ENCODE measurements at regions not wholly inside any gene's neighbourhood (a gene's known extent, or its start where the extent isn't known, plus 50 kb on each side); places are given as distances from the start of the nearest gene placed in this dataset.

DNA sequence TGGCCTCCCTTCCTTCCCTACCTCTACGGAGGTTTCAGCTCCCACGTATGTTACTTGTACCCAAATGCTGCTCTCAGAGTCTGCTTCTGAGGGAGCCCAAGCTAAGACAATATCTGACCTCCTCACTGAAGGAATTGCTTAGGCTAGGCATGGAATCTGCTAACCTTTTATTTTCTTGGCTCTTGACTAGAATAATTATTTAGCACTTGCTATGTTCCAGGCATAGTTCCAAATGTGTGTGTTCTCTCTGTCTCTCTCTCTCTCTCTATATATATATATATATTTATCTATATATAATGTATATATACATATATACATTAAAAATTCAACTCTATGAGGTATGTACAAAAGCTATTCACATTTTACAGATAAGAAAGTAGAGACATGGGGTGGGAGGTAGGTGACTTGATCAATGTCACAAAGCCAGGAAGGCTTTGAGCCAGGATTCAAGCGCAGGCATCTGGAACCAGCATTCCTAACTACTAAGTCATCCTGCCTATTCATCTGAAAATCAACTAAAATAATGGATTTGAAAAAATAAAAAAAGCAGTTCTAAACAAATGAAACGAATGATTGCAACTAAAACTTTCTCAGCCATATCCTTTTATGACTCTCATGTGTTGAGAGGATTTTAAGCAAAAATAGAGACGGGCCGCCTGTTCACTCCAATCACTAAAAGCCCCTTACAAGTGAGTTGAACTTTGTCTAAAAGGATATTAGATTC is 189.7 kb upstream of the JAG1 start:
- DNase-seq (ENCODE audit: low read depth) = peak; percentile 81

DNA sequence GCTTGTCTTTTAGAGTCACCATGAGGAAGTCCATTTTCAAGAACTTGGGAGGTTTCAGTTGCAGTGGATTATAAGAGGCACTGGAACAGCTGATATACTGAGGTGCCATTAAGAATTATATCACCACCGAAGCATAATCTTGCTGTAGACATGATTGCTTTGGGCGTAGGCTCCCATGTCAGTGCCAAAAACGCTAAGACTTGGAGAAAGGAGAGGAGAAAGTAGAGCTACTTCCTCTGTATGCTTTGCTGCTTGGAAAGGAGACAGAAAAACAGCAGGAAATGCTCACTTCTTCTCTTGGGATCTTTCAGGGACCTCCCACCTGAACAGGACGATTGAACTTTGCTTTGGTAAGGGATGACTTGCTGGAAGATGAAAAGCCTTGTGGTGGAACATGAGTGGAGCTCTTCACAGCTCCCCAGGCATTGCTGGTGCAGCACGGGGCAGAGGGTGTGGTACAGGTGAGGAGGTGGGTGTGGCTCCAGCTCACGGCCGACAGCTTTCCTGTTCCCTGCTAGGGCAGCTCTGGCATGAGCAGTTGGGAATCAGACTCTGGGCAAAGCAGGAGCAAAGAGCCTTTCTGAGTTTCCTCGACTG is 190.4 kb upstream of the JAG1 start:
- no peak for DNase-seq (ENCODE audit: low read depth)

DNA sequence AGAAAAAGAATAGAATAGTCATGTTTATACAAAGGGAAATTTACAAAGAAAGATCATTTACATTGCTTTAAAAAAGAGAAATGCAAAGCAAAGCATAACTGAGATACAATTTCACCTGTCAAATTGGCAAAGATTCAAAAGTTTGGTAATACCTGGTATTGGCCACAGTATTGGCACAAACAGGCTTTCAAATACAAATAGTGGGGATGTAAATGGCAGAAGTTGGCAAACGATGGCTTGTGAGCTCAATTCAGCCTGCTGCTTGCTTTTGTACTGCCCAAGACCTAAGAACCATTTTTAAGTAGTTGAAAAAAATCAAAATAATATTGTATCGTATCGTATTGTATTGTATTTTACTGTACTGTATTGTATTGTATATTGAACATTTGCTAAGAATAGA is 194.5 kb upstream of the JAG1 start:
- no peak for DNase-seq (ENCODE audit: low read depth)

DNA sequence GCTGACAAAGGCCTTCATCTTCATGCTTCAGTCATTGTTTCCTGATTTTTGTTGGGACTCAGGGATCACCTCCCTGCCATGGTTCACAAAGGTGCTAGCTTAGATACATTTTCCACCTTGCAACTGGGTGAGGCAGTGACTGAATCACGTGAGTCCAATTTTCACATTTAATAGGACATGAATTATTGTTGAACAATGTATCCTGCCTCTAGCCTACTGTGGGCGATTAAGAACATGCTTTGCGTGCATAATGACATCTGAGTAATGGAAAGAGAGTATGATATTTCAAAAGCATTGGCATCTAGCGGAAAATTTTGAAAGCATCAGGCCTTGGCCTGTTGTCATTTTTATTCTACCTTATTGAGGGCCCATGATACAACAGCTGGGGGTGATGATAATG is 199.2 kb upstream of the JAG1 start:
- no peak for DNase-seq (ENCODE audit: low read depth)

DNA sequence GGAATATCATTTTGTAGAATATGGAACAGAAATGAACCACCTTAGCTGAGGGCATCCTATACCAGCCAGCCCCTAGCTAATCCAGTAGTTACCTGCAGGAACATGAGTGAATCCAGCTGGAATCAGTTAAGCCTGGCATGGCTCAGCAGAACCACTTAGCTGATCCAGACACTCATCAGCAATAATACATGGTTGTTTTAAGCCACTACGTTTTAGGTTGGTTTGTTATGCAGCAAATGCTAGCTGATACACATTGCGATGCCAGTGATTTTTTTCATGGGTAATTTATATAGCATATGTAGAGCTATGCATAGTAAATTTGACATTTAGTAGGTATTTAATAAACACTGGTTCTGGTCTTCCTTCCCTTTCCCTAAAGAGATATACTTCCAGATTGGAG is 201.9 kb upstream of the JAG1 start:
- no peak for DNase-seq (ENCODE audit: low read depth)

DNA sequence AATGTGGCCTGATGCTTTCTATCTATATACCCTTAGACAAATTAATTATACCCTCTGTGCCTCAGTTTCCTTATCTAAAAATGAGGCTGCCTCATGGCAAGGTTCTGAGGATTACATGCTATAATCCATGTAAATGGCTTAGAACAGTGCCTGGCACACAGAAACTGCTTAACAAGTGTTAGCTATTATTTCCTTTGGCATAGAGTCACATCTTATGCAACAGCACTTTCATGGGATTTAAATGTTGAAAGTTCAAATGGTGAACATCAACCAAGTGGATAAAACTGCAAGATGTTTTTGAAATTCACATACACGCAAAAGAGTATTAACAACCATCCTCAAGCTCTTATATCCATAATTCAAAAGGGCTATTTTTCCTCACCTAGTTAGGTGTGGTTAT is 202.8 kb upstream of the JAG1 start:
- DNase-seq (ENCODE audit: low read depth) = peak; percentile 17

DNA sequence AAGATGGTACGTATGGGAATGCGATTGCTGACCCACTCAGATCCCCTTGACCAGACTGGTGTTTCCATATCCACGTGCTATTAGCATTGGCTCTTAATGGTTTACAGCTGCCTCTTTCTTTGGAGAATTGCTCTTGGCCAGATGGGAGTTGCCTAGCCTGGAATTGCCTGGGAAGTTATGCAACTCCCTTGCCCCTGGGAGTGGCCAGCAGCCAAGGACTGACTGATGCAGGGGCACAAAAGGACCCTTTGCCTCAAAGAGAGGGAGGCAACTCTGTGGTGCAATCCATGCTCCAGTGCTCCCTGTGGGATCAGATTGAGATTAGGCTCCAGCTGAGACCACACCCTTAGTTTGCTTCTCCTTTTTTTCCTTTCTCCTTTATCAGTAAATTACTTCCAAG is 203.5 kb upstream of the JAG1 start:
- peak; percentile 5 for DNase-seq (ENCODE audit: low read depth)

DNA sequence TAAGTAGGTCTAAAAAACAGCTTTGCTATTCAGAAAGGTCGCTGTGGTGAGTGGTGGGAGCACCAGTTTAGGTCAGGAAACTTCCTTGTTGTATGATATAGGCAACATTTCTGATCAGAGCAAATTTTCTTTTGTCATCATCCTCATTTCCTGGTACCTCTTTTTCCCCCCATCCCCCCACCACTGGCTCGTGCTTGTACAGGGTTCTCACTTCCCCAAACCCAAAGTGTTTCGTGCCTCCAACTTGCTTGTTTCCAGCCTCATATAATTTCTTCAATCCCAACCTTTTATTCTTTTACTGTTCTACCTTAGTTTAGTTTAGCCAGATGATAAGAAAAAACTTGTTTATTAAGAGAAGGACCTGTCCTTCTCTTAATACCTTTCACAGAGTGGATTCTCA is 209.4 kb upstream of the JAG1 start:
- no peak for DNase-seq (ENCODE audit: low read depth)

DNA sequence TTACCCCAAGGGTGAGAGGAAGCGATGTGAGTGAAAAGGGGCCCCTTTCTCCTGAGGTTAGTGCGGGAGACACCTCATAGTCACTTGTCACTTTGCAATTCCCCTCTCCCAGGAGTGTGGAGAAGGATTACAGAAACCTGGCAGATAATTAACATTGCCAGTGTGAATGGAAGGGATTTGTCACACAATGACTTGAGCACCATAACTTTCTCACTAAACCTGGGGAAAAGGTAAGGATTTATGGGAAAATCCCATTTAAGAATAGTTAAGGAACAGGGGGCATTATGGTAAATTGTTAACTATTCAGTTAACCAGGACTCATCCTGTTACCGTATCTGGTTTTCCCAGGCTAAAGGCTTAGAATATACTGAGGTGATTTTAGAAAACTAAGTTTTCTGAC is 219.5 kb upstream of the JAG1 start:
- no peak for DNase-seq (ENCODE audit: low read depth)

DNA sequence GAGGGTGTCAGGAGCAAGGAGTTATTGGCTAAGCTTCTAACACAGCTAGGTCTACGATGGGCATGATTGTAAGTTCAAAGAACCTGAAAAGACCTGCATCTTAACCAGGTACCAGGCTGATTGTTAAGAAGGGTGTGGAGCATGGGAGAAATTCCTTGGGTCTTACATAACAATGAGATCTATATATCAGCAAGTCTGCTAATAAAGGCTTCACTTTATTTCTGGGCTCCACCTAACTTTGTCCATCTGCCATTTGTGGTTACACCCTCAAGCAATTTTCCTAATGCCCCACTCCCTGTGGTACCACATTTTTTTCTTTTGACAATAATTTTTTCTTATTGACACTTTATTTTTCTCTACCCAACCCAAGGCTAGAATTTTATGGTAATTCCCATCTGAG is 223.5 kb upstream of the JAG1 start:
- no peak for DNase-seq (ENCODE audit: low read depth)

DNA sequence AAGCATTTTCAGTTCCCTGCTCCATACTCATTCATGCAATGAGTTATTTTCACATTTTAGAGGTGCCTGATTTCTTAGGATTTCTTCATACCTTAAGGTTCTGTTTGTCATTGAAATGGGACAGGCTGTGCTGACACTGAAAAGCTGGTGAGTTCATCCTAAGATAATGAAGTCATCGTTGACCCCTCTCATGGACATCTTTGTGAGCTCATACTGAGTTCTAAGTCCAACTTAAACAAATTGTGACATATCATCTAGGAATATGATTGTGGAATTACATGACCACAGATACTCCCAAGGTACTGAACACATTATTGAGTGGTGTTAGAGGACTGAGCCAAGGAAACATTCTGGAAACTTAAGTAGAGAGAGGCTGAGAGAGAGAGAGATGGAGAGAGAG is 224.8 kb upstream of the JAG1 start:
- DNase-seq (ENCODE audit: low read depth) = no peak

DNA sequence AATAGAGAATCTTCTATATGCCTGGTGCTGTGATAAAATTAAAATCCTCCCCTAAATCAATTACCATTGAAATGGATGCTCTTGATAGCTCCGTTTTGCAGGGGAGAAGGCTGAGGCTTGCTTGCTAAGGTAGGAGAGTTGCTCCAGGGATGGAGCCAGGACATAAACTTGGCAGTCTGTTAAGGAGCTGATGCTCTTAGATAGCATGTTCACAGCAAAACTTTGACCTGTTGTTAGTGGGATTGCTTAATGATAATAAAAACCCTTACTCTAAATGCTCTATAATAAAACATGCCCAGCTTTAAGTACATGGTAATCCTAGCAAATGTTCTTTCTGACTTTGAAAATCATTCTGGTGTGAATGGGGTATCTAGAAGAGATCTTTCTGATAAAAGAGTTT is 228.4 kb upstream of the JAG1 start:
- DNase-seq (ENCODE audit: low read depth) = no peak

DNA sequence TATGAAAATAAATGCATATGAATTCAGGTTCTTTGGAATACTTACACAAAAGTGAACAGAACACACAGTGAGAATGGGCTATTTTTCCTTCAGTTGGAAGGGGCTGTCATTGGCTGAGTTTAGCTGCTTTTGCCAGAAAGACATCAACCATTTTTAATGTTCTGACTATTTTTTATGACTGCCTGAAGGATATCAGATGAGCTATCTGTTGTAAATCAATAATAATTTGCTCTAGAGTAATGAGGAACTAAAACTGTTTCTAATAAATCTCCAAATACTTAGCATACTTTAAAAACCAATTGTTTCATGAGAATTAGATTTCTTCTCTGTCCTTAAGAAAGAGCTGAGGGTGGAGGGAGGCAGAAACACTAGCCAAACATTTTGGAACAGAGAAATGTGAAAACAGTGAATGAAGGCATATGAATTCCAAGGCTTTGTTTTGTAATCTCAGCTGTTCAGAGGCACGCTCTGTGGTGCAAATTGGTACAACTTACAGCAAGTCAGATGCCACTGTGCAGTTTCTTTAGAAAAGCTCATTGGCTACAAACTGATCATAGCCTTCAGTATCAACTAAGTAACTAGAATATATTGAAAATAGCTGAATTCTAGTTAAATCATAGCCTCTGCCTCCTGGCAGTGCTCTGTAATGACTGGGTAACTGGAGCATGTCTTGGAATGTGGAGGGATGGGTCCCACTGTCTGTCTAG is 228.9 kb upstream of the JAG1 start:
- peak; percentile 71 for DNase-seq (ENCODE audit: low read depth)

DNA sequence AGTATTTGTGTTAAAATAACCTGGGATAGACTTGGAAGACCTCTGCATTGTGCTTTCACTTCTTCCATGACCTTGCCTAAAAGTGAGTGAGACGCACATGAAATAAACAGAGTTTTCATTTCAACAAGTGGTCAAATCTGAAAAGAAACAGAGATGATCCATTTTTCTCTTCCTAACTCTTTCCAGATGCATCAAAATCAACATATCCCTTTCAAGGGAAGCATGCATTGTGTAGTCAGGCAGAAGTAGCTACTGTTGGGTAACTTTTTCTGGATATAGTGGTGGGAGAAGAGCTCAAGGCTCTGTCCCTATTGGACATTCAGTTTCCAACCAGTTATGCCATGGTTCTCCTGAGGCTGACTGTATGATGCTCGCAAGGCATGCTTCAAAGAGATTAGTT is 233.0 kb upstream of the JAG1 start:
- no peak for DNase-seq (ENCODE audit: low read depth)

DNA sequence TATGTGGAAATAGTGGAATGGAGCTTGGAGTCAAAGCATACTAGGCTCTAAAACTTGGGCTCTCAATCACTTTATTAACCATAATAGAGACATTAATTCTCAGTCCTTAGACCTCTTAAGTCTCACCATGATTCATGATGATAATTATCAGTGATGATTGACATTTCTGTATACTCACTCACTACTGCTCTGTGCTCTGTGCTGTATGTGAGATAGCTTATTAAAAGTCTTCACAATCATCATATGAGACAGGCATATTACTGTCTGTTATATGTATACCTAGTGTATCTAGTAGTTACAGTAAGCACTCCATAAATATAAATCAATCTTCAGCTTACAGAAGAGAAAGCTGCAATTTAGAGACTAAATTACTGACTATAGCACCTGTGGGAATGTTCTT is 236.0 kb upstream of the JAG1 start:
- DNase-seq (ENCODE audit: low read depth) = no peak

DNA sequence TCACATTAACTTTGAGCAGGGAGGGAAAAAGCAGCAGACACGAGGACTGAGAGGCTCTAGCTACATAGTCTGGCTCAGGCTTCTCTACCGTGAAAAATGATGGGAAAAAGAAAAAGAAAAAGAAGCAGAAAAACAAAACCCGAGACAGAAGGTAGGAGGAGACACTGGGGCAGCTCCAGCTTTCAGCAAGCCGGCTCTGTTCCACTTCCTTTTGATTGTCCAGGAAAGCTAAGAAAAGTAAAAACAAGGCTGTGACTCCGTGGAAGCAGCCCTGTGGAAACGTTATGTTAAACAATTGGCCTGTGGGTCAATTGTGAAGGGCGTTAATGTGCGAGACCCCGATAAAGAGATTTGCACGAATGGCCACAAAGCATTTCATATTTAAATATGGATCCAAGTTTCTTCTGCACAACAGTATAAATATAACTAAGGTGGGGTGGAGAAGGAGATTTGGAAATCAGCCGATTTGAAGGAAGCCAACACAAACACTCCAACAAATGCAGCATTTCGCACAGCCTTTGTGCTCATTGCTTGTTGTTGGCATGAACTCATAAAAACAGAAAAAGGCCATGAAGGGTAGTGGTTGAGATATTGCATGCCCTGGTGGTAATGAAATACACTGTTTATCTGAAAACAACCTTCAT is 236.9 kb upstream of the JAG1 start:
- no peak for DNase-seq (ENCODE audit: low read depth)

DNA sequence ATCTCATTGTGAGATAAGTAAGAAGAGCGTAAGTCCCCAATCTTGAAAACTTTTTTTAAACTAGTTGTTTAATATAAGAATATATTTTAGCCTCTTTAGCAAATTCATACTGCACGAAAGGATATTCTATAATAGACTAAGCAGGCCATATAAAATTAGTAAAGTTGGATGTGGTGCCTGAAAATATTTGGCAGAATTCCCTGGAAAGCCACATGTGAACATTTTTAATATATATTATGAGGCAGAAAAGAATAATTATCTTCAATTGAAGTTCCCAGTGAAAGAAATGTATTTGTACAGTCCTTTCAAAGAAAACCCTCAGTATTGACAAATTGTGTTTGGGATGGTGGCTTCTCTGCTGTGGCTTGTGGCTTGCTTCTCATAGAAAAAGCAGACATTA is 237.5 kb upstream of the JAG1 start:
- no peak for DNase-seq (ENCODE audit: low read depth)

DNA sequence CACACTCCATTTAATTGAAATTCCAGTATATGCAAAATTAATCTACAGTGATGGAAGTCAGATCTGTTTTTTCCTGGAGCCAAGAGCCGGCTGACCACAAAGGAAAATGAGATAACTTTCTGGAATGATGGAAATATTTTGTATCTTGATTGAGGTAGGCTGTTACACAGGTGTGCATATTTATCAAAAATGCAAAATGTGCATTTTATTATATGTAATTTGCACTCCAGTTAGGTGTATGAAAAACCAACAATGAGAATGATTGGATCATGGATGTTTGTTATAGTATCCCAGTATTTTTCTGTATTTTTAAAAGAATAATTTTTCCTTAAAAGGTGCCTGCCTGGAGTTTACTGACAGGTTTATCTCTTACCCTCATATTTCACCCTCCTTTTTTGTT is 242.0 kb upstream of the JAG1 start:
- no peak for DNase-seq (ENCODE audit: low read depth)

DNA sequence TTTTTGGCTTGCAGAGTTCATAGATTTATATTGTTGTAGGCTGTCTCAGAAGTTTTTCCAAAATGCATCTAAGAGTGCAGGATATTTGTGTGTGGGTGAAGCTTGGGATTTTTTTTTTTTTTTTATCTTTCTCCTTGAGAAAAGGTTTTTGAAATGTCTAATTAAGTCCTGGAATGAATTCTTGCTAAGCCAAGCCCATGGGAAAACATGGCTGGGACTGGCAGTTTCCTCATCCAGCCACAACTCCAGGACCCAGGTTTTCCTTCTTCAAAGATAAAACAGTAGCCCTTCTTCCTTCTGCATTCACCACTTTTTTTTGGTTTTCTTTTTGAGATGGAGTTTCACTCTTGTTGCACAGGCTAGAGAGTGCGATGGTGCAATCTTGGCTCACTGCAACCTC is 242.5 kb upstream of the JAG1 start:
- peak; percentile 36 for DNase-seq (ENCODE audit: low read depth)

DNA sequence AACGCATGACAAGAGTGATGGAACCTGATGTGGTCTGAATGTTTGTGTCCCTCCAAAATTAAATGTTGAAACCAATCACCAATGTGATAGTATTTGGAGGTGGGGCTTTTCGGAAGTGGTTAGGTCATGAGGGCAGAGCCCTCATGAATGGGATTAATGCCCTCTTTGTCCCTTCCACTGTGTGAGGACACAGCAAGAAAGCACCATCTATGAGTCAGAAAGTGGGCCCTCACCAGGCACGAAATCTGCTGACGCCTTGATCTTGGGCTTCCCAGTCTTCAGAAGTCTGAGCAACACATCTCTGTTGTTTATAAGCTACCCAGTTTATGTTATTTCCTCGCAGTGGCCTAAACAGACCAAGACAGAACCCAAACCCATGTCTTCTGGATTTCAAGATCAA is 244.0 kb upstream of the JAG1 start:
- DNase-seq (ENCODE audit: low read depth) = no peak

DNA sequence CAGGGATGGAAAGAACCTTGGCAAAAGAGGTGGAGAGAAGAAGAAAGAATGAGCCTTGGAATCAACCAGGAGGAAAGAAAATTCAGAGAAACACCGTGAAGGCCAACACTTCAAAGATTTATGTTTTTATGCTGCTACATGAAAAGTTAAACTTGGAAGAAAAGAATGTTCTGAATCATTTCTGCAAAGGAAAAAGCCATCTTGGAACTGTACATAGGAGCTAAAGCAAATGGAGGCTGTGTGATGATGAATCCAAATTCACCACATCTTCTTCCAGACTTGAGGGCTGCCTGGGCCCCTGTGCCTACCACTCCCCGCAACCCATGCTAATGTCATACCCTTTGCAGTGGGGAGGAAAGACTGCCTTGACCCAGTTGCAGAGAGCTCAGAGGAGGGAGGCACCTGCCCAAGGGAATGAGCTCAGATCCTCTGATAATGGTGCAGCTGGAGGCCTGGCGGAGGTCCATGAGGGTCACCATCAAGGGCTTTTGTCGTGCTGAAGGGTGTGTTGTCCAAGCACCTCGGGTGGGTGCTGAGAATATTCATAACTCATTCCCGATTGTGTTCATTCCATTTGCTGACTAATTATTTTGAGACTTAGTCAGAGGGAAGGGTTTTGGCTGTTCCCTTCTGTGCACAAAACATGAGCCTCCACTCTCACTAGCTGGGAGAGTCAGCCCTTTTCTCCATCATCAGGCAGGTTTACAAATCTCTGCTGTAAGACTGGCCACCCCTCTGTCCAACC is 245.8 kb upstream of the JAG1 start:
- DNase-seq (ENCODE audit: low read depth) = peak; percentile 84

DNA sequence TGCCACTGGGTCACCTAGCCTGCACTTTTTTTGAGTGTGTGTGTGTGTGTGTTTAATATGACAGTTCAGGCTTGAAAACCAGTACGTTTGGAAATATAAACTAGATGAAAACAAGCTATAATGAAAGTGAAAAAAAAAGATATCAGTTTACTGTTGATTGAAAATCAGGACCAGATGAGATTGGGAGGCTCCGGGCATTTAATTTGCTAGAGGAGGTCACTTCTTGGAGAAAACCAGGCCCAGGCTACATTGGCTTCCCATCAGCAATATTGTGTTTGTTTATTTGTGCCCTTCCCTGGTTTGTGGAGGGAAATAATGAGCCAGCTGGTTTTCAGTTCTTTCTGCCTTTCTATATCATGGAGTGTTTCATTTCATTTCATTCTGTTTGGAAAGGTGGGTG is 246.6 kb upstream of the JAG1 start:
- no peak for DNase-seq (ENCODE audit: low read depth)
